ENCODE measurements at regions not wholly inside any gene's neighbourhood (a gene's known extent, or its start where the extent isn't known, plus 50 kb on each side); places are given as distances from the start of the nearest gene placed in this dataset.

DNA sequence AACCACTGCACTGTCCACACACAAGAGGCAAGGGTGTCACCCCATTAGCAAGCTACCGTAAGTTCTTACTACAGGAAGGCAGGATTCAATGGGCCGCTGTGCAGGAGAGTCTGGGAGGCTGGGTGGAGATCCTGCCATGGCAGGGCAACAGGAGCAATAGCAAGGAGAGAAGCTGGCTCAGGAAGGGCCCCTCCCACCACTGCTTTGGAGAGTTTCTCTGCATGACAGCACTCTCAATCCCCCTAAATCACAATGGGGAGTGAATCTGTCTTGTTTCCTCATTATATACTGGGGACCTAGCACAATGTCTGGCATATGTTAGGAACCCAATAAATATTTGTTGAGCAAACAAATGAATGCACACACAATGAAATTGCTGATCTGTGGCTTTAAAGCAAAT, 83.2 kb upstream of the SFMBT2 start:
- TF ChIP-seq EZH2 (IDR thresholded peaks at IDR 0.05; ENCODE audit: insufficient read depth, poor library complexity, severe bottlenecking) = no peak
- no peak for TF ChIP-seq EZH2phosphoT487 (IDR thresholded peaks at IDR 0.05; ENCODE audit: insufficient read depth, low read depth)
